DOHH2 (cell line): ENCODE measurements at regions not wholly inside any gene's neighbourhood (a gene's known extent, or its start where the extent isn't known, plus 50 kb on each side); places are given as distances from the start of the nearest gene placed in this dataset.

Experiments
- EZH2phosphoT487 ChIP-seq: fragments of 200-600 bp; sonication (generic); IDR thresholded peaks from 2 replicates; pipeline ENCODE4 v1.6.1; 2017; ENCODE audit warnings: borderline replicate concordance, mild to moderate bottlenecking, antibody characterized with exemption, low read length, moderate library complexity, mixed read lengths
- TF ChIP-seq, protein P1 (sequence below): fragments of 200-600 bp; sonication (generic); IDR thresholded peaks from one replicate; pipeline ENCODE4 v1.5.1; 2014; ENCODE audit warnings: antibody characterized with exemption, mild to moderate bottlenecking, low read depth, low read length; ENCODE audit not compliant: poor library complexity, severe bottlenecking

DNA sequence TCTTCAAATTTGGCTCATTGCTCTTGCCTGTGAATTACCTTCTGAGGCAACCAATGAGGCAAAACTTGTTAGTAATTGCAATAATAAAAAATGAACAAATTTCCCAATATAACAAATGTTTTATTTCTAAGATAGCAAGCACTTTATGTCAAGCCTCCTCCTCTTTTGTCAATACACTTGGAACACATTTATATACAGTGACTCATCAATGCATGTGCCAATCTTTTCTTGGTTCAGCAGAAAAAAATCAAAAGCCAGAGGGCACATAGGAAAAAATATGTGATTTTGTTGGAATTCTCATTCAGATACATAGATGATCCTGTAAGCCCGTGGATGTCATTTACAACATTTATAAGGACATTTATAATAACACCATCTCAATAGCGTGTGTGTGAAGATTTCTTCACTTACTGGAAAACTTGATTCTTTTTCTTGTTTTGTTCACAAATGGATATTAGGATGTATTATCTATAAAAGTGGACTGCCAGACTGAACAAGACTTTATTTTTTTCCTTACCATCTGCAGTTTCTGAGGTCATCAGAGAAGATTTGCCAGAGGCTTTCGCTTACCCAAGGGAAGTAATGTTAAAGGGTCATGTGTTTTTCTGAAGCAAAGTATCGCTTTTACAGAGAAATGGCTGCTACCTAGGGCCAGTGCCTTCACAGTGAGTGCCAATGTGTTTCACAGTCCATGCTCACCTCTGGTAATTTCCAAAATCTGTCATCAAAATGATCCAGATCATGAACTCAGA lies 645.7 kb upstream of the PTBP2 start:
- TF ChIP-seq, protein P1, sequence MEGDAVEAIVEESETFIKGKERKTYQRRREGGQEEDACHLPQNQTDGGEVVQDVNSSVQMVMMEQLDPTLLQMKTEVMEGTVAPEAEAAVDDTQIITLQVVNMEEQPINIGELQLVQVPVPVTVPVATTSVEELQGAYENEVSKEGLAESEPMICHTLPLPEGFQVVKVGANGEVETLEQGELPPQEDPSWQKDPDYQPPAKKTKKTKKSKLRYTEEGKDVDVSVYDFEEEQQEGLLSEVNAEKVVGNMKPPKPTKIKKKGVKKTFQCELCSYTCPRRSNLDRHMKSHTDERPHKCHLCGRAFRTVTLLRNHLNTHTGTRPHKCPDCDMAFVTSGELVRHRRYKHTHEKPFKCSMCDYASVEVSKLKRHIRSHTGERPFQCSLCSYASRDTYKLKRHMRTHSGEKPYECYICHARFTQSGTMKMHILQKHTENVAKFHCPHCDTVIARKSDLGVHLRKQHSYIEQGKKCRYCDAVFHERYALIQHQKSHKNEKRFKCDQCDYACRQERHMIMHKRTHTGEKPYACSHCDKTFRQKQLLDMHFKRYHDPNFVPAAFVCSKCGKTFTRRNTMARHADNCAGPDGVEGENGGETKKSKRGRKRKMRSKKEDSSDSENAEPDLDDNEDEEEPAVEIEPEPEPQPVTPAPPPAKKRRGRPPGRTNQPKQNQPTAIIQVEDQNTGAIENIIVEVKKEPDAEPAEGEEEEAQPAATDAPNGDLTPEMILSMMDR = no peak
- no peak for TF ChIP-seq EZH2phosphoT487
